ENCODE measurements at regions not wholly inside any gene's neighbourhood (a gene's known extent, or its start where the extent isn't known, plus 50 kb on each side); places are given as distances from the start of the nearest gene placed in this dataset.
"Not testable (repeated sequence)": the region's sequence is repeated elsewhere in the genome, so short reads cannot be mapped to it uniquely, and the experiment has no call there.

GRCh38 chr11:126146454-126147192 is 64.8 kb downstream of the RPUSD4 start:
- TF ChIP-seq PPARA (CRISPR knock-in tag; IDR thresholded peaks at IDR 0.05; ENCODE audit: borderline replicate concordance) = no peak
- no peak for TF ChIP-seq CSDC2 (CRISPR knock-in tag; IDR thresholded peaks at IDR 0.05)
- TF ChIP-seq, protein P1, sequence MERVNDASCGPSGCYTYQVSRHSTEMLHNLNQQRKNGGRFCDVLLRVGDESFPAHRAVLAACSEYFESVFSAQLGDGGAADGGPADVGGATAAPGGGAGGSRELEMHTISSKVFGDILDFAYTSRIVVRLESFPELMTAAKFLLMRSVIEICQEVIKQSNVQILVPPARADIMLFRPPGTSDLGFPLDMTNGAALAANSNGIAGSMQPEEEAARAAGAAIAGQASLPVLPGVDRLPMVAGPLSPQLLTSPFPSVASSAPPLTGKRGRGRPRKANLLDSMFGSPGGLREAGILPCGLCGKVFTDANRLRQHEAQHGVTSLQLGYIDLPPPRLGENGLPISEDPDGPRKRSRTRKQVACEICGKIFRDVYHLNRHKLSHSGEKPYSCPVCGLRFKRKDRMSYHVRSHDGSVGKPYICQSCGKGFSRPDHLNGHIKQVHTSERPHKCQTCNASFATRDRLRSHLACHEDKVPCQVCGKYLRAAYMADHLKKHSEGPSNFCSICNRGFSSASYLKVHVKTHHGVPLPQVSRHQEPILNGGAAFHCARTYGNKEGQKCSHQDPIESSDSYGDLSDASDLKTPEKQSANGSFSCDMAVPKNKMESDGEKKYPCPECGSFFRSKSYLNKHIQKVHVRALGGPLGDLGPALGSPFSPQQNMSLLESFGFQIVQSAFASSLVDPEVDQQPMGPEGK (CRISPR knock-in tag; IDR thresholded peaks at IDR 0.05; ENCODE audit: borderline replicate concordance) = no peak
- ATAC-seq = no peak

GRCh38 chr11:126145954-126146353 is 65.5 kb downstream of the RPUSD4 start:
- no peak for ATAC-seq
- no peak for TF ChIP-seq CSDC2 (CRISPR knock-in tag; IDR thresholded peaks at IDR 0.05)
- no peak for TF ChIP-seq TOX (CRISPR knock-in tag; IDR thresholded peaks at IDR 0.05; ENCODE audit: borderline replicate concordance)
- TF ChIP-seq PPARA (CRISPR knock-in tag; IDR thresholded peaks at IDR 0.05; ENCODE audit: borderline replicate concordance) = no peak
- TF ChIP-seq, protein P2, sequence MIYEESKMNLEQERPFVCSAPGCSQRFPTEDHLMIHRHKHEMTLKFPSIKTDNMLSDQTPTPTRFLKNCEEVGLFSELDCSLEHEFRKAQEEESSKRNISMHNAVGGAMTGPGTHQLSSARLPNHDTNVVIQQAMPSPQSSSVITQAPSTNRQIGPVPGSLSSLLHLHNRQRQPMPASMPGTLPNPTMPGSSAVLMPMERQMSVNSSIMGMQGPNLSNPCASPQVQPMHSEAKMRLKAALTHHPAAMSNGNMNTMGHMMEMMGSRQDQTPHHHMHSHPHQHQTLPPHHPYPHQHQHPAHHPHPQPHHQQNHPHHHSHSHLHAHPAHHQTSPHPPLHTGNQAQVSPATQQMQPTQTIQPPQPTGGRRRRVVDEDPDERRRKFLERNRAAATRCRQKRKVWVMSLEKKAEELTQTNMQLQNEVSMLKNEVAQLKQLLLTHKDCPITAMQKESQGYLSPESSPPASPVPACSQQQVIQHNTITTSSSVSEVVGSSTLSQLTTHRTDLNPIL (CRISPR knock-in tag; IDR thresholded peaks at IDR 0.05; ENCODE audit: low read depth) = no peak
- no peak for TF ChIP-seq BACH2 (CRISPR knock-in tag; IDR thresholded peaks at IDR 0.05; ENCODE audit: borderline replicate concordance)
- TF ChIP-seq, protein P3, sequence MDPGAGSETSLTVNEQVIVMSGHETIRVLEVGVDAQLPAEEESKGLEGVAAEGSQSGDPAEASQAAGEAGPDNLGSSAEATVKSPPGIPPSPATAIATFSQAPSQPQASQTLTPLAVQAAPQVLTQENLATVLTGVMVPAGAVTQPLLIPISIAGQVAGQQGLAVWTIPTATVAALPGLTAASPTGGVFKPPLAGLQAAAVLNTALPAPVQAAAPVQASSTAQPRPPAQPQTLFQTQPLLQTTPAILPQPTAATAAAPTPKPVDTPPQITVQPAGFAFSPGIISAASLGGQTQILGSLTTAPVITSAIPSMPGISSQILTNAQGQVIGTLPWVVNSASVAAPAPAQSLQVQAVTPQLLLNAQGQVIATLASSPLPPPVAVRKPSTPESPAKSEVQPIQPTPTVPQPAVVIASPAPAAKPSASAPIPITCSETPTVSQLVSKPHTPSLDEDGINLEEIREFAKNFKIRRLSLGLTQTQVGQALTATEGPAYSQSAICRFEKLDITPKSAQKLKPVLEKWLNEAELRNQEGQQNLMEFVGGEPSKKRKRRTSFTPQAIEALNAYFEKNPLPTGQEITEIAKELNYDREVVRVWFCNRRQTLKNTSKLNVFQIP (CRISPR knock-in tag; IDR thresholded peaks at IDR 0.05; ENCODE audit: borderline replicate concordance, low read depth) = no peak
- TF ChIP-seq, protein P4, sequence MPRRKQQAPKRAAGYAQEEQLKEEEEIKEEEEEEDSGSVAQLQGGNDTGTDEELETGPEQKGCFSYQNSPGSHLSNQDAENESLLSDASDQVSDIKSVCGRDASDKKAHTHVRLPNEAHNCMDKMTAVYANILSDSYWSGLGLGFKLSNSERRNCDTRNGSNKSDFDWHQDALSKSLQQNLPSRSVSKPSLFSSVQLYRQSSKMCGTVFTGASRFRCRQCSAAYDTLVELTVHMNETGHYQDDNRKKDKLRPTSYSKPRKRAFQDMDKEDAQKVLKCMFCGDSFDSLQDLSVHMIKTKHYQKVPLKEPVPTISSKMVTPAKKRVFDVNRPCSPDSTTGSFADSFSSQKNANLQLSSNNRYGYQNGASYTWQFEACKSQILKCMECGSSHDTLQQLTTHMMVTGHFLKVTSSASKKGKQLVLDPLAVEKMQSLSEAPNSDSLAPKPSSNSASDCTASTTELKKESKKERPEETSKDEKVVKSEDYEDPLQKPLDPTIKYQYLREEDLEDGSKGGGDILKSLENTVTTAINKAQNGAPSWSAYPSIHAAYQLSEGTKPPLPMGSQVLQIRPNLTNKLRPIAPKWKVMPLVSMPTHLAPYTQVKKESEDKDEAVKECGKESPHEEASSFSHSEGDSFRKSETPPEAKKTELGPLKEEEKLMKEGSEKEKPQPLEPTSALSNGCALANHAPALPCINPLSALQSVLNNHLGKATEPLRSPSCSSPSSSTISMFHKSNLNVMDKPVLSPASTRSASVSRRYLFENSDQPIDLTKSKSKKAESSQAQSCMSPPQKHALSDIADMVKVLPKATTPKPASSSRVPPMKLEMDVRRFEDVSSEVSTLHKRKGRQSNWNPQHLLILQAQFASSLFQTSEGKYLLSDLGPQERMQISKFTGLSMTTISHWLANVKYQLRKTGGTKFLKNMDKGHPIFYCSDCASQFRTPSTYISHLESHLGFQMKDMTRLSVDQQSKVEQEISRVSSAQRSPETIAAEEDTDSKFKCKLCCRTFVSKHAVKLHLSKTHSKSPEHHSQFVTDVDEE (CRISPR knock-in tag; IDR thresholded peaks at IDR 0.05) = no peak
- TF ChIP-seq OSR1 (CRISPR knock-in tag; IDR thresholded peaks at IDR 0.05) = no peak
- TF ChIP-seq GLIS3 (CRISPR knock-in tag; IDR thresholded peaks at IDR 0.05) = no peak

DNA sequence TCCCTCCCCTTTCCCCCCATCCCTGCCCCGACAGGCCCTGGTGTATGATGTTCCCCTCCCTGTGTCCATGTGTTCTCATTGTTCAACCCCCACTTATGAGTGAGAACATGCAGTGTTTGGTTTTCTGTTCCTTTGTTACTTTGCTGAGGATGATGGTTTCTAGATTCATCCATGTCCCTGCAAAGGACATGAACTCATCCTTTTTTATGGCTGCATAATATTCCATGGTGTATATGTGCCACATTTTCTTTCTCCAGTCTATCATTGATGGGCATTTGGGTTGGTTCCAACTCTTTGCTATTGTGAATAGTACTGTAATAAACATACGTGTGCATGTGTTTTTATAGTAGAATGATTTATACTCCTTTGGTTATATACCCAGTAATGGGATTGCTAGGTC is 68.0 kb downstream of the RPUSD4 start:
- ATAC-seq = not testable (repeated sequence)

- TF ChIP-seq GLIS3 (CRISPR knock-in tag; IDR thresholded peaks at IDR 0.05) (no peak), ZNF8 (CRISPR knock-in tag; IDR thresholded peaks at IDR 0.05) (no peak), TCF4 (CRISPR knock-in tag; IDR thresholded peaks at IDR 0.05; ENCODE audit: borderline replicate concordance) (peak; percentile 50; the same call in 1 of the 2 replicates), ISL1 (CRISPR knock-in tag; IDR thresholded peaks at IDR 0.05) (peak; percentile 41; the same call in 1 of the 2 replicates), ZNF565 (CRISPR knock-in tag; conservative IDR thresholded peaks at IDR 0.05; ENCODE audit: low read depth) (no peak), CSDC2 (CRISPR knock-in tag; IDR thresholded peaks at IDR 0.05) (no peak)
Observed at GRCh38 chr11:126140926-126141280, 70.5 kb downstream of the RPUSD4 start.

GRCh38 chr11:126140201-126140925 is 71.1 kb downstream of the RPUSD4 start:
- ATAC-seq = peak; percentile 68
- TF ChIP-seq ZNF70 (CRISPR knock-in tag; IDR thresholded peaks at IDR 0.05) = no peak
- no peak for TF ChIP-seq PPARA (CRISPR knock-in tag; IDR thresholded peaks at IDR 0.05; ENCODE audit: borderline replicate concordance)
- TF ChIP-seq, protein P4 (CRISPR knock-in tag; IDR thresholded peaks at IDR 0.05) = no peak
- TF ChIP-seq TCF4 (CRISPR knock-in tag; IDR thresholded peaks at IDR 0.05; ENCODE audit: borderline replicate concordance) = no peak
- no peak for TF ChIP-seq ISL1 (CRISPR knock-in tag; IDR thresholded peaks at IDR 0.05)
- no peak for TF ChIP-seq TOX (CRISPR knock-in tag; IDR thresholded peaks at IDR 0.05; ENCODE audit: borderline replicate concordance)
- TF ChIP-seq, protein P3 (CRISPR knock-in tag; IDR thresholded peaks at IDR 0.05; ENCODE audit: borderline replicate concordance, low read depth) = no peak
- no peak for TF ChIP-seq OSR1 (CRISPR knock-in tag; IDR thresholded peaks at IDR 0.05)
- no peak for TF ChIP-seq SNAI2 (CRISPR knock-in tag; IDR thresholded peaks at IDR 0.05)
- TF ChIP-seq ZC3H10 (CRISPR knock-in tag; IDR thresholded peaks at IDR 0.05) = no peak
- no peak for TF ChIP-seq RARB (CRISPR knock-in tag; IDR thresholded peaks at IDR 0.05)
- no peak for TF ChIP-seq CSDC2 (CRISPR knock-in tag; IDR thresholded peaks at IDR 0.05)
- TF ChIP-seq BACH2 (CRISPR knock-in tag; IDR thresholded peaks at IDR 0.05; ENCODE audit: borderline replicate concordance) = no peak
- no peak for TF ChIP-seq ZNF565 (CRISPR knock-in tag; conservative IDR thresholded peaks at IDR 0.05; ENCODE audit: low read depth)

More at GRCh38 chr11:126140926-126141280, 70.5 kb downstream of the RPUSD4 start:
- peak; percentile 78 for ATAC-seq
